NCI-H1105 treated with DMSO at 0.1 percent for 48 hours (cell line): ENCODE measurements at regions not wholly inside any gene's neighbourhood (a gene's known extent, or its start where the extent isn't known, plus 50 kb on each side); places are given as distances from the start of the nearest gene placed in this dataset.

Experiments used
- DNase-seq: peaks from one replicate; lab custom pipeline; 2025; lab: John Stamatoyannopoulos, UW

DNA sequence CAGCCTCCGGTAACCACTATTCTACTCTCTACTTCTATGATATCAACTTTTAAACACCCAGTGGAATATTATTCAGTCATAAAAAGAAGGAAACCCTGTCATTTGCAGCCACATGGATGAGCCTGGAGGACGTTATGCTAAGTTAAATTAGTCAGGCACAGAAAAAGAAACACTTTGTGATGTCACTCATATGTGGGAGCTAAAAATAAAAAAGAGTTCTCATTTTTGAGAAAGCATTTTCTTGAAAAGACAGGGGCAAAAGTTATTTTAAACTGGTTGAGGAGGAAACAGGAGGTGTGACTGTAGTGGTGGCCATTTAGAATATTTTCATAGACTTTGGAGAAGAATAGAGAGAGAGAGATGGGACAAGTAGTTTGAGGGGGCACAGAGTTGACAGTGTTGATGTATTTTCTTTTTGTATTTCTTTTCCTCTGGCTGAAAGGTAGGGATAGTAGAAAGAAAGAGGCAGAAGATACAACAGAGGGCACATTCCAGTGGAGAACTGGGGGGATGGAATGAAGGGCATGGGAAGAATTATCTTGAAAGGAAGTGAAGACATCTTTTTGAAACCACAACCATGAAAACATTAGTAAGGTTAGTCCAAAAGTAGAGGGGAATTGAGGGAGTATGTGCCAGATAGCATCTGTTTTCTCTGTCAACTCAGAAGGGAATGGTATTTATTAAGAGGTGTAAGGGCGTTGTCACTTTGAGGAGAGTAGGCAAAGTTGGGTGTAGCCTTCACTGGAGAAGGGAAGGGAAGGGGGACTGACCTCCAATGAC, 181.3 kb upstream of the GMDS start:
- DNase-seq, result no peak

DNA sequence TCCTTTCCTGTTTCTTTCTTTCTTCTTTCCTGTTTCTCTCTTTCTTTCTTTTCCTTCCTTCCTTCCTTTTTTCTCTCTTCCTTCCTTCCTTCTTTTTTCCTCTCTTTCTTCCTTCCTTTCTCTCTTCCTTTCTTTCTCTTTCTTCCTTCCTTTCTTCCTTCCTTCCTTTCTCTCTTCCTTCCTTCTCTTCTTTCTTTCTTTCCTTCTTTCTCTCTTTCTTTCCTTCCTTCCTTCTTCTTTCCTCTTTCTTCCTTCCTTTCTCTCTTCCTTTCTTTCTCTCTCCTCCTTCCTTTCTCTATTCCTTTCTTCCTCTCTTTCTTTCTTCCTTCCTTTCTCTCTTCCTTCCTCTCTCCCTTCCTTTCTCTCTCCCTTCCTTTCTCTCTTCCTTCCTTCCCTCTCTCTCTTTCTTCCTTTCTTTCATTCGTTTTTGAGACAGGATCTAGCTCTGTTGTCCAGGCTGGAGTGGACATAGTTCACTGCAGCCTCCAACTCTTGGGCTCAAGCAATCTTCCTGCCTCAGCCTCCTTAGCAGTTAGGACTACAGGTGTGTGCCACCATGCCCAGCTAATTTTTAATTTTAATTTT, 170.8 kb upstream of the GMDS start:
- no peak for DNase-seq

DNA sequence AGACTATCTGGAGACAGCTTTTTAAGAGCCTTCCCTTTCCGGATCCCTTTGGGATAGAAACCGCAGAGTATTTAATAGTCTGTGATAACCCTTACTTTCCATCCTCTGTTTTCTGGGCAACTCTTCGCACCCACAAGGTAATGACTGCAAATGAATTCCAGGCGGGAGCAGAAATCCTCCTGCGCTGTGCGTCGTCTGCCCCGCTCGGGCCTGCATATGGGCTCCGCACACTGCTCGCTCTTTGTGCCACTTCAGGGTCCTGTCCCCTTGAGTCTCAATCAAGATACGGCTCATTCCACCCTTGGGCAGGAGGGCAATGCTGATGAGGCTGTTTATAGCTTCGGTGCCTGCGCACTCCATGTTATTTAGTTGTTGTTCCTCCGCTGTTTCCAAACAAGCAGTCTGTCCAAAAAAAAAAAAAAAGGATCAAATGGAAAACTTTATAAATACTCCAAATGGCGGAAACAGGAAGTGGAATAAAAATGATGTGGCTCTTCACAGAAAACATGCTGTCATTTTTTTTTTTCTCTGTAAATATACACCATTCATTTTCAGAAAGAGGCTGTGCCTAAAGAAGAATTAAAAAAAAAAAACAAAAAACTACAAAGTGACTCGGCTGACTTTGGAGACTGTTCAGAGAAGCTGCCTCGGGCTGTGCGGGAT, 169.6 kb upstream of the GMDS start:
- no peak for DNase-seq

DNA sequence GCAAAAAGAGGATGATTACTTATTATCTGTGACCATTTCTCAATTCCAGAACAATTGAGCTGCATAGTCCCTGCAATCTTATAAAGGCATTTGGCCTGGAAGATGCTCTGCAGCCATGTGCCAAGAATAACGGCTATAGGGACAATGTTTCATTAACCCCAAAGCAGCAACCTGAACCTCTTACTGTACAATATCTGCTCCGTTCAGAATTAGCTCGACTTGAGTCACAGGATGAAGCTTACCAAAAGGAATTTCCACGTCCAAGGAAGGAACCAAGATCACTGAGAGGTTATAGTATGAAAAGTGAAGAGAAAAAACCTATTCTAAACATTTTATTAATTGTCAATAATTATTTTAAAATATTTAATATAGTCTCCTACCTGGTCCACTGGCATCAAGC, 167.3 kb upstream of the GMDS start:
- DNase-seq, result no peak

DNA sequence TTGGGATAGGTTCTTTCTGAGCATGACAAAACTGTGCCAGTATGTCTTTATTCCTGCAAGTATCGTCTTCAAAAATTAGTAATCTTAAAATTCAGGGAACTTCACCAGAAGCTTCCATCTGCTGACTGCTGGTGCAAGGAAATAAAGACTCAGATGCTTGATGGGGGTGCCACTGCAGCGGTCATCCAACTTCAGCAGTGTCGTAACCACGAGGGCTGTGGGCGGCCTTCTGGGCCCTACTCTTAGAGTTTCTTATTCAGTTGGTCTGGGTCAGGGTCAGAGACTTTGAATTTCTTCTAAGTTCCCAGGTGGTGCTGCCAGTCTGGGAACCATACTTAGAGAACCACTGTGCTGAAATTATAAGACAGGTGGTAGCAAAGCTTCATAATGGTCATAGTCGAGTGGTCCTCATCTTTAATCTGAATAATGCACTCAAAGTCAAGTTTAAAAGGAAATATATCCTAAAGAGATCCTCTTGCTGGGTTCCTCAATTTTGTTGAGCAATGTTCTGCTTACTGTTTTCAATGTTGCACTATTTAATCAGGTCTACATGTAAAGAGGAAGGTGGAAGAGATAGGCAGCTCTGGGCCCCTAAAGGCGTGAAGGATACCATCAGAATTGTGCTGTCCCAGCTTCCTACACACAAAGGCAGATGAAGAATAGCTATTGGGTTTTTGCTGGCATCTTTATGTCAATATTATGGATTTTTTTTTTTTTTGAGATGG, 165.4 kb upstream of the GMDS start:
- no peak for DNase-seq

DNA sequence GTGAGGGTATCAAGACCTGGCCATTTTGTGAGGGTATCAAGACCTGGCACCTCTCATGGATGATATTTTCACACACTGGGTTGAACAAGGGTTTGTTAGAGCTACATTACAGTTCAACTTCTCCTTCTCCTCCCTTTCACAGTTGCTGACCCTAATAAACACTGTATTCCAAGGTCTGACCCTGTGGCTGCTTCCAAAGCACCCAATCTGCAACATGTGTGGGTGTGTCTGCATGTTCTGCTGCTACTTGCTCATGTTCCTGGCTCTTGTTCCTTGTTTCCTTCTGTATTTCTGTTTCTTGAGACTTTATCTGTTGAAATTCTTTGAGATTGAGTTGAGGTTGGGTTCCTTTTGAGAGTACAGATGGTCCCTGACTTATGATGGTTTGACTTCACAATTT, 162.1 kb upstream of the GMDS start:
- no peak for DNase-seq

DNA sequence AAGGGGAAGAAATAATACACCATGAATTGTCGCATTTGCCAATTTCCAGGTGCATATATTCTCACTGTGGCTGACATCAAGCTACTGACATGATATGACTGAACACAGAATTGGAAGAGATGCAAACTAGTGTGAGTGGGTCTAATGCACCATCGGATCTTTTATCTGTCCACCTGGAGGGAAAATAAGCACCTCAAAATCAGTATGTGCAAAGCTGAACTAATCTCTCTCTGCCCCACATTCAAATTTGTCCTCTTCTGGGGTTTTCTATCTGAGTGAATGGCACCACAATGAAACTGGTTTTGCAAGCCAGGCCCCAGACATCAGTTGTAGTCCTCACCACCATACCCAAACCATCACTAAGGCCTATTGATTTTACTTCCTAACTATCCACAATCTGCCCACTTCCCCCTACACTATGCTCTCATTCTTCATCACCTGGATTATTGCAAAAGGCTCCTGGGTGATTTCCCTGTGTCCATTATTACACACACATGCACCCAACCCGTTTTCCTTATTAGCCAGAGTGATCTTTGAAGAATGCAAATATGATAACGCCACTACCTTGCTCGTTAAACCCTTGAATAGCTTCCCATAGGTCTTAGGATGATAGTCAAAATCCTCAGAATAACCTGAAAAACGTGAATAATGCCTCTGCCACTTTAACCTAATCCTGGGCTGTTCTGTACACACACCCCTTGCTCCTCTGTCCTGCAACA, 159.0 kb upstream of the GMDS start:
- DNase-seq, result no peak

DNA sequence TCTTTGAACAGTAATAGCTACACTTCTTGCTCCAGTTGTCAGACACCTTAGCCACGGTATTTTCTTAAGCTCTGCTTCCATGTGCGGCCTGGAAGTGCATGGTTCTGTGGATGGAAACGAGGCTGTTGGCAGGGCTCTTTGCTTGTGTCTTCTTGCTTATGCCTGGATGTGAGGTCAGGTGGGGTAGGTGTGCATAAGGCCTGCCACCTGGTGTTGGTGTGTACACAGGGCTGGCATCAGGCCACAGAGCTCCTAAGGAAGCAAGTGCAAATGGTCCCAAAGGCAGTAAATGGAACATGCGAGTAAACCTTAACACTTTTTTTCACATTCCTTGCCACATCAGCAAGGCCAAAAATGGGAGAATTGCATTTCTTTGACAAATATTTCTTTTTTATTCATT, 158.1 kb upstream of the GMDS start:
- peak; percentile 55 for DNase-seq

DNA sequence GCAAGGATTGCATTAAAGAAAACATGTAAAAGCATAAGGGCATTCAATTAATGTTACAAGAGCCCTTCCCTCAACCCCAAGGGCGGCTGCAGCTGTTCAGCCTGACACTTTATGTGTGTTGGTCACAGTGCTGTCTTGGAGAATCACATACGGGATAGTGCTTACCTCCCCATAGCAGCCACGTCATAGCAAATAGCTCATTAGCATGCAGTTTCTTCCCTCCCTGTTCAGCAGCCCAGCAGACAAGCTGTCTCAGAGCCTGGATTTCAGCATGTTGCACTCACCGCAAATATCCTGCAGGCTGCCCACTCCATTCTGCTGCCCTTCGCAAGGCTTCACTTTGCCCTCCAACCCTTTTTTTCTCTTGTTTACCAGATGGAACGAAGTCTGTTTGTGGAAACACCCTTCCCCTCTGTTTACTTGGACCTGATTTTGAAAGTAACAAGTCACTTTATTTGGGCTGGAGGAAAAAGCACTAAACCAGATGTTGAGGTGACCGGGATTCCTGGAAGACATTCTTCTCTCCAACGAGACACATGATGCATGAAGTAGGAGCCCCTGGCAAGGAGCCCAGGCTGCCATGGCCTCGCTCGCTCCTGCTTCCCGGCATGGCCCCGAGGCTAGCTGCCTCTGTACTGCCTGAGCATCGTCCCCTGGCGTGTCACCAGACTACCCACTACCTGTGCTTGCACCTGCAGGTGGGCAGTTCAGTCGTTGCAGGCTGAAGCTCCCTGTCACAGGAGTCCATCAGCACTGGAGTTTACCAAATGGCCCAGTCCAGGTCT, 151.6 kb upstream of the GMDS start:
- DNase-seq, result peak; percentile 80

DNA sequence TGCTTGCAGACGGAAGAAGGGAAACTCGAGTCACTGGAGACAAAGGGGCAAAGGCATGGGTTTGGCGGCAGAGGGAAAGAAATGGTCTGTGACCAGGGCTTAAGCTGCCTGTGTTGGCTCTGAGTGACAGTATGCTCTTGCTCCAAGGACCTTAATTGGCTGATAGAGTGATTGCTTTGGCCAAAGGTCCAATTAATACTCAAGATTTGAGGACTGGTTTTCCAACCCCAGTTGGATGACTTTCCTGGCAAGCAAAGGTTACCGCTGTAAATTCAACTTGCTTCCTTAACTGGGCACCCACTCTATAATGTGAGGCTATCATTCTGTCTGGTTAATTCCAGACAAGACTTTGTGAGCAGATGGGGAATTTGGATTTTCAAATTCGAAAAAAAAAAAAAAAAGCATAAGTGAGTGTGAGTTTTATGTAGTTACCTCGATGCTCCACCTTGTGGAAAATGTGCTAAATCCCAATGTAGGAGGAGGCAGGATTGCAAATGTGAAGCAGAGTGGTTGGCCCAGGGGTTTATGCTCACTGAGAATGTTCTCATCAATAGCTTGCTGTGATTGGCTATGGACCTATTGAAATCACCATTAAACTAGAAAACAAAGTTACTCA, 150.7 kb upstream of the GMDS start:
- no peak for DNase-seq

DNA sequence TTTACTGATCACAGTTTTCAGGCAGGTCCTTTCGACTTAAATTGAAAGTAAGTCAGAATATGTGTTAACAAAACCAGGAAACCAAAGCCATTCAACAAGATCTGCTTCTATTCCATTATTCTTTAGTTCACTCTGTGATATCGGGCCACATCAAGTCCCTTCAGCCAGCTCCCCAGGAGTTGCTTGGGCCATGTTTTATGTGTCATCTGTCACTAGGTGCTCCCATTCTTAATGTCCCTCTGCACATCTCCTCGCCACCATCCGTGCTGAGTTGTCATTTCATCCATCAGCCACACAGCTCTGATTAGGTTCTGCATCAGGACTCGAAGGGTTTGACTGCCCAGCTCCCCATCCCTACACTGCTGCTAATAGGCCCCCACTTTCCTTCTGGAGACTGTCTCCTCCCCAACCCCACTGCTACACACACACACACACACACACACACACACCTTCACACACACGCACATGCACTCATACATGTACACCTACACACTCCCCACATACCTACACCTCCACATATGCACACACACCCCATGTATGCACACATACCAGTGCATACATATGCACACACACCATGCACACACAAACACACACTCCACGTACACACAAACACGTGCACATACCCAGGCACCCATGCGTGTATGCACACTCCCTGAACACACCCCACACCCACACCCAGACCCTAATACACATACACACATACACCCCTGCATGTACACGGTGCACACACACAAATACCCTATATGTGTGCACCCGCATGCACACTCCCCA, 143.3 kb upstream of the GMDS start:
- no peak for DNase-seq

DNA sequence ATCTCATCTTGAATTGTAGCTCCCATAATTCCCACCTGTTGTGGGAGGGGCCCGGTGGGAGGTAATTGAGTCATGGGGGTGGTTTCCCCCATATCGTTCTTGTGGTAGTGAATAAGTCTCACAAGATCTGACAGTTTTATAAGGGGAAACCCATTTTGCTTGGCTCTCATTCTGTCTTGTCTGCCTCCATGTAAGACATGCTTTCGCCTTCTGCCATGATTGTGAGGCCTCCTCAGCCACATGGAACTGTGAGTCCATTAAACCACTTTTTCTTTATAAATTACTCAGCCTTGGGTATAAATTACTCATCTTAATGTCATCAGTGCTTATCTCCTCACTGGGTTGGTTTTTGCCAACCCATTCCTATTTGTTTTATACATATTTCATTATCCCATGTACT, 142.0 kb upstream of the GMDS start:
- DNase-seq, result no peak

DNA sequence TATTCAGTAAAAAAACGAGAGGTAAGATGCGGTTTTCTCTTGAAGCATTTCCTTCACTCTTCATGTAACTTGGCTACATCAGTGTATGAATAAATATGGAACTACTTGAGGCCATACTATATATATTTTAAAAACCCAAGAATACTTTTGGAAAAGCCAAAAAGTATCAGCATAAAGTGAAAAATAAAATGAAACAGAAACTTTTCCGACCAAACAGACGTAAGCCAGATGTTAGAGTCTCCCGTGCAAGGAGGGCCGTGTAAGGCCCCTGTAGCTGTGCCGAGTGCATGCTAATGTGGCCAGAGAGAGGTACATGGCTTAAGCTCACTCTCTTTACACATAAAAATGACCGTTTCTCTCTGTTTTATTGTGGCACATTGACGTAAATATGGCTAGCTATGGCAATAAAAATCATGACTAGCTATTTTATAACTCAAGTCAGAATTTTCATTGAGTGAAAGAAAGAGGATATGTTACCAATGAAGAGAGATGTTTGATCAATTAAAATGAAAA, 140.1 kb upstream of the GMDS start:
- DNase-seq, result no peak

DNA sequence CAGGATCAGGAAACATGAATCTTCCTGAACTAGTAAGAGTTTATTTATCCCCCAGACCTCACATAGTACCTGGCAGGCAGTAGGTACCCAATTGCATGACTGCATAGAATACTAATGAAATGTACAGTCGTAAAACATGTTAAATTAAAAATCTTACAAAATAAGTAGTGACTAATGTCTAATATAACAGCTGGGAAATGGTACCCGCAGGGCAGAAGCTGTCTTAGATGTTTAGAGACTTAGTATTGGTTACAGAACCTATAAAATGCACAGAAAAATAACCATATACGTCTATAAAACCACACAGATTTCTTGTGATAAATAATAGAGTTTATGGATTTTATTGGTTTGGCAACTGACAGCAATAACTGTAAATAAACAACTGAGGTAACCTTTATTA, 139.1 kb upstream of the GMDS start:
- DNase-seq, result no peak

DNA sequence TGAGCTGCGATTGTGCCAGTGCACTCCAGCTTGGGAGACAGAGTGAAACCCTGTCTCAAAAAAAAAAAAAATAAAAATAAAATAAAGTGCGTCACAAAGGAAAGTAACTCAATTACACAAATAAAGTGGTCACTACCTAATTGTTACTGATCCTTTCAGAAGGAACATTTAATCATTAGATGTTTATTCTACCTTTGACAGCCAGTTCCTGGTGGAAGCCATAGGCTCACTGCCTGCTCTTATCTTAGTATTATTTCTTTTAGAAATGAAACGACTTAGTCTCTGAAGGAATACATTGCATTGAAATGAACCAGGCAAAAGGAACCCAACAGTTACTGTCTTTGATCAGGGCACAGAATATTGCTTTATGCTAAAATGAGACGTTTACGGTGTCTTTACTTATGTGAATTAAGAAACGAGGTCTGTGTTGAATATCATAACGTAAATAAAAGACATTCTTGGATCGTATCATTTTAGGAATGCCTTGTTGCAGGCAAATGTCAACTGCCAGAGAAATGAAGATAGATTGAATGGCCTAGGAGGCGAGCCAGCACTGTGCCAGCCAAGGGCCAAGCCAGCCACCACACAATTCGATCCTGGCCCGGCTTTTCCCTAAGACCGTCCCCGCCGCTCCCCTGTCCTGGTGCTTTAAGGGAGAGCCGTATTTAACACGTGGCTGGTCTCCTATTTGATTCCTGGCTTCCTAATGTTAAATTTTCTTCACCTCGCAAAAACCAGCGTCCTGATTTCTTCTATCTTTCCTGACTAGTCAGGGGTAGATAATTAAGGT, 136.7 kb upstream of the GMDS start:
- DNase-seq, result no peak

DNA sequence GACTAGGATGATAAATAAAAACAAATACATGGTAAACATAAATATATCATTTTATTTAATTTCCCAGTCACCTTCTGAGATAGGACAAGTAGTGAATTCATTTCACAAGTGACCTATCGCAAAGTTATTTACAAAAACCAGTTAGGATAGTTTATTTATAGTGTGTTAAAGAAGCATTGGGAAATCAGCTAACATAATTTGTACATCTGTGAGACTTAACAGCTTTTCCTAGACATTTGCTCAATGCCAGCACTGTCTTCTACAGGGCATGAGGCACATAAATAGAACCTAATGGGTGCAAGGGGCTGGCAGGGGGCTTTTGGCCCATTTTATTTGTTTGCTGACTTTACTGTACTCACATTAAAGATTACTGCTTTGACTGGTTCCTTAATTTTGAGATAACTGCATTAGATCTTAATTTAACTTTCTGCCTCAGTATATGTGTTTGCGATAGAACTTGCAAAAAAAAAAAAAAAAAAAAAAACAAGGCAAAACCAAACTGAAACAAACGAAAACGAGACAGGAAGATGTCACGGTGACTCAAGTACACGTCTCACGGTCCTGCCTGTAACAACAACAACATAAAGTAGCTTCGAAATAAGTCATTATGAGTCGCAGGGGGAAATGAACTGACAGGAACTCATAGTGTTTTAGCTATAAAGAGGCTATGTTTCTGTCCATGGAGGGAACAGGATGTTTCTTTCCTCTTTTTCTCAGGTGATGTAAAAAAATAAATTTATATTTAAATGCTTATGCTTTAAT, 133.7 kb upstream of the GMDS start:
- no peak for DNase-seq

DNA sequence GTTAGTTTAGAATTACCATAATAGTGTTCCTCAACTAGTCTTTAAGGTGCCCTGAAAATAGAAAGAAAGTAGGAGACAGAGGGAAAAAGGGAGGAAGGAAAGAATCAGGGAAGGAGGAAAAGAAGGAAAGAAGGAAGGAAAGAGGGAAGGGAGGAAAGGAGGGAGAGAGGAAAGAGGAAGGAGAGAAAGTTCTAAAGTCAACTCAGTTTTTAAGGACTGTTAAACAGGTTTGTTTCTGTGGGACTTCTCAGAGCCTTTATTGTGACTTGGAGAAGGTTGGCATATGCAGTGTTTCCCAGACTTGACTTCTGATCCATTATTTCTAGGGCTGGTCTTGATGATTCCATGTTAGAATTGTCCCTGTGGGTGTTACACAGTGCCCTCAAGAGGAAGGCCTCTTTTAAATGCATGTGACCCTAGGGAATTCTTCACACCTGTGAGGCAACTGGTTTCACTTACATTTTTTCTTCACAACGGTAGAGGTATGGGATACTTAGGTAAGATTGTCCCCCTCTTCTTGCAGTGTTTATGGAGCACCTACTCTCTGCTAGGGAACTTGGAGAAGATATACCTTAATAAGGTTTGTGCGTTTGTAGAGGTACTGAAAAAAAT, 132.7 kb upstream of the GMDS start:
- no peak for DNase-seq
